Left colon (tissue), 2 donors: ENCODE measurements at regions not wholly inside any gene's neighbourhood (a gene's known extent, or its start where the extent isn't known, plus 50 kb on each side); places are given as distances from the start of the nearest gene placed in this dataset.
"Not testable (repeated sequence)": the region's sequence is repeated elsewhere in the genome, so short reads cannot be mapped to it uniquely, and the experiment has no call there.

Experiments used
- ATAC-seq: fragments of 200-7000 bp; cut with Tn5 transposase; one replicate; pipeline ENCODE4 v1.9.1; 2020; ENCODE audit warnings: mild to moderate bottlenecking, moderate library complexity
- DNase-seq, 2 donors: peaks; one replicate each; pipeline ENCODE4 v3.0.0-alpha.2; 2020
- intact Hi-C, 2 donors: fragments of 100-400 bp; cut with DNase I in 1 of 2; cut with micrococcal nuclease in 1 of 2; formaldehyde crosslinking; loops; one replicate each; pipeline versions ENCODE4 v1.11.2 to v1.14.0; 2022; cut with DNase I, micrococcal nuclease
- donor health status: DM: no; HTN: no; CAD: no.
- donor health status: DM: yes; HTN: yes; CAD: no.

DNA sequence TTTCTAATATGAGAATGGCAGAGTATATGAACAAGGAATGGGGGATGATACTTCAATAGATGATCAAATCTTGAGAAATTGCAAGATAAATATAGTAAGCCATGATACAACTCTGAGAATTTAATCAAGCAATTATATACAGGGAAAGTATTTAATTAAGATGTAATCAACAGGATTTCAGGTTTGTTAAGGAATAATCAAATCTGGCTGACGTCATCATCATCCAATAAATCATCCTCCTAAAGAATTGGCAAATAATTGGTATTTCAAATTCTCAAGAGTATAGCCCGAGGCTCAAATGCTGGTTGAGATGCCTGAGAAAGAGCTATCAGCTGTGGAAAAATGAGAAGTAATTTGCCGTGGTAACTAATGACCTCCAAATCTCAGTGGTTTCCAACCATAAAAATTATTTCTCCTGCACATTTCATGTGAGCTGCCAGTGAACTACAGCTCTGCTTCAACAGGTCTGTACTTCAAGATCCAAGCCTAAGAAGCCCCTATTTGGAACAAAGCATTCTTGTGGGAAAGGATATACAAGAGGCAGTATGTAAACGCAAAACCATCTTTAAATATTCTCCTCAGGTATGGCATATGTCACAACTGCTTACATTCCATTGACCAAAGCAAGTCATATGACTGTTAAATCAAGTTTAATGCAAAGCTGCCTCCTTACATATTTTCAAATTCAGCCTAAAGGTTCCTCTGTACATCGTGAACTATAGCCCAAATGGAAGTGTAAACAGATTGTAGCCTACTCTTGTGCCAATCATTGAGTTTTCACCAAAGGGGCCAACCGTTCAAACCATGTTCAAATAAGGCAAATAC is 503.0 kb downstream of the KIF20B start:
- no peak for ATAC-seq
- intact Hi-C loops: no loop called here

DNA sequence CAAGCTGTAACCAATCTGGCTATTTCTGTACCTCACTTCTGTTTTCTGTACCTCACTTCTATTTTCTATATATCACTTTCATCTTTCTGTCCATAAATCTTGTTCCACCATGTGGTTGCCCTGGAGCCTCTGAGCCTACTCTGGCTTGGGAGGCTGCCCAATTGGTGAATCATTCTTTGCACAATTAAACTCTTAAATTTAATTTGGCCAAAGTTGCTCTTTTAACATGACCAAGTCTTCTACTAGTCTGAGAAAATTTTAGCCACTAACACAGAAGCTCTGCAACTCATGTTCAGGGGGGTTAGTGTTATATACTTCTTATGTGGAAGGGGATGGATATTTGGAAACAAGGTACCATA is 503.5 kb downstream of the KIF20B start:
- ATAC-seq: no peak
- intact Hi-C loops: no loop called here
- no peak for DNase-seq

More for the DNA sequence above, 503.0 kb downstream of the KIF20B start:
- DNase-seq: no peak

DNA sequence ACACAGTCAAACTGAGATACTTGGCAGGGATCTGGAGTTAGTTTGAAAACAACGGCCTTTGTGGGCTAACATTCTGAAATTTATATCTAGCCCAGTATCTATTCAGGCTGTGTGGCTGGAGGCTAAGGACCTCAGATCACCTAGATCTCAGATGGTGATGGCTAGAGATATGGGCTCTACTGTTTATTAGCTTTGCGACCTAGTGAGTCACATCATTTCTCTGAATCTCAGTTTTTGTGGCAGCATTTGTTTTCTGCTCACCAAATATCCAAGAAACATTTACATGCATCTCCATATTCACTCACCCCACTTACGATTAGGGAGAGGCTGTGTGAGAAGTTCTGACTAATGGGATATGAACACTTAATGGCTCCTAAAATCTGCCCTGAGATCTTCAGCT is 503.9 kb downstream of the KIF20B start:
- ATAC-seq (no peak), DNase-seq (no peak)
- intact Hi-C loops: no loop called here

DNA sequence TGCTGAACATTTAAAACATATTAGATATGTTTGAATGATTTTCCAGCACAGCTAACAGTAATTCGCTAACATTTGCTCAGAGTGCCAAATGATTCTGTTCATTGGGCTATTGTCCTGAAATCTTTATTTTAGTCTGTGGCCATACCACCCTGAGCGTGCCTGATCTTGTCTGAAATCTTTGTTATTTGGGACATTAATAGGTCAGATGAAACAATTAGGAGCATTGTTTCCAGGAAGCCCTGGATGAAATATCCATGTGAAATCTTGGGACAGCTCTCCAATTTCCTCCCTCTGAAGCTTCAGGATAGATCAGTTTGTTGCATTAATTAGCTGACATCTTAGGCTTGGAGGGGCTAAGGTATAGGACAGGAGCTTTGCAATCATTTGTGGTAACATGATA is 512.0 kb downstream of the KIF20B start:
- intact Hi-C loops: no loop called here
- no peak for ATAC-seq

DNA sequence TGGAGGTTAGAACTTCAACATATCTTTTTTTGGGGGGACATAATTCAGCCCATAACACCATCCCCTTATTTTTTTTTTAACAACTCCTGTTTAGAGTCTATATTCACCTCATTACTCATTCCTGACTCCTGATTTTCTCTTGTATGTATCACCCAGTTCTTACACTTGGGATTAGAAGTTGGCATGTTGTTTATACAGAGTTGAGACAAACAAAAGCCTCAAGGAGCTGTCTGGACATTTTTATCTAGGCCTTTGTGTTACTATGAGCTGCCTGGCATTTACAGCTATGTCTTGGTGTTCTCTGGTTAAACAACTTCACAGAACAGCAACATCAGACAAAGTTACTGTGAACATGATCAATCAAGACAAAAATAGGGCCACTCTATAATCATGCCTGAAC is 517.5 kb downstream of the KIF20B start:
- ATAC-seq (no peak), DNase-seq (no peak)
- intact Hi-C loops: no loop called here

More for the DNA sequence above, 512.0 kb downstream of the KIF20B start:
- DNase-seq: no peak

DNA sequence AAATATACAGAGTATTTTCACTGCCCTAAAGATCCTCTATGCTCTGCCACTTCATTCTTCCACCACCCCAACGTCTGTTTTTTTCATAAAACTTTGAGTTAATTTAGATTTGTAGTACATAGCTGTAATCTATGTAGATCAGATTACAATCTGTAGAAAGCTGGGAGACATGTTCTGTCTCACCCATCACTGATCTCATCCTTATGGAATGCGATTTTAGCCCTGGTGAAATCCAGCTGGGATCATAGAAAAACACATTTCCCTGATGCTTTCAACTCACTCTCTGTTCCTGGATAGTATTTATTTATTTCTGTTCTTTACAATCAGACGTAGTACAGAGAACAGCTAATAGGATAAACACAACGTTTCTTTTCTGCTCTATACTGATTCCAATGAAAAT is 521.0 kb downstream of the KIF20B start:
- intact Hi-C loops: no loop called here
- no peak for DNase-seq
- ATAC-seq: no peak

DNA sequence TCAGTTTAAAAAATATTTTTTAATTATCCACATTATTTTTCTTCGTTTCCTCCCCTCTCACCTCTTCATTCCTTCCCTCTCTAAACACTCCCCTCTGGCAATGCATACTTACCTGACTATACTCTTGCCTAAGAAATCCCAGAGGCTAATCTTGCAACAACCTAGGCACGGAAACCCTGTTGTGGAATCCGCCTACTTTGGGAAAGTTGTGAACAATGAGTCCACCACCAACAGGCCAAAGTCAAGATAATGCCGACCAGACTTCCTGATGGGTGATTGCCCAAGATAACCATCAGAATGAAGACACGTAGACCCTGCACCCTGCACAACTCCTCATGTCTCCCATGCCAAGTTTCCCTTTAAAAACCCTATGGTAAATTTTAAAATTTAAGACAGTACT is 521.5 kb downstream of the KIF20B start:
- intact Hi-C loops: no loop called here
- ATAC-seq (no peak), DNase-seq (no peak)

DNA sequence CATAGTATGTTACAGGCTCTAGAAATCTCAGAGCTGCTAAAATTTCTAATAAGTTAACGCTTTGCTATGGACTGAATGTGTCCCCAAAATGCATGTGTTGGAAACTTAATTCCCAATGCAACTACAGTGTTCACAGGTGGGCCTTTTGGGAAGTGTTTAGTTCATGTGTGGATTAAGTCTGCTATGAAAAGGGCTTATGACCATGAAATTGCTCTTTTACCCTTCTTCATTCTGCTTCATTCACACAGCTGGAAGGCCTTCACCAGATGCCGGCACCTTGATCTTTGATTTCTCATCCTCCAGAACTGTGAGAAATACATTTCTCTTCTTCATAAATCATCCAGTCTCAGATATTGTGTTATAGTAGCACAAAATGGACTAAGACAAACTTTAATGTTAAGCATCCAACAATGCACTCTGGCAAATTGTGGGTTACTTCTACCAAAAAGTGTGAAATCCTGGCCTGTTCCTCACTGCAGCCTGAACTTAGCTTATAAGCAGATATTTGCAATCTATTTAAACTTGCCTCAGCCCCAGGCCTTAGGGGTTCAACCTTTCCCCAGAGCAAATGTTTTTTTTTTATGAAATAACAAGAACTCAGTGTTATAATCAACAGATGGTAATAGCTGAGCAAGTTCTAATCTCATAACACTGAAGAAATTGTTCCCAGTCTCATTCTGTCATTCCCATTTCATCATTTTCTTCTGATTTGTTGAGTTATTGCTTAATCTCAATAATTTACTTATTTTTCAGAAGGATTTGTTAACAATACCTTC is 523.6 kb downstream of the KIF20B start:
- ATAC-seq (no peak), DNase-seq (no peak)
- intact Hi-C loops: no loop called here

DNA sequence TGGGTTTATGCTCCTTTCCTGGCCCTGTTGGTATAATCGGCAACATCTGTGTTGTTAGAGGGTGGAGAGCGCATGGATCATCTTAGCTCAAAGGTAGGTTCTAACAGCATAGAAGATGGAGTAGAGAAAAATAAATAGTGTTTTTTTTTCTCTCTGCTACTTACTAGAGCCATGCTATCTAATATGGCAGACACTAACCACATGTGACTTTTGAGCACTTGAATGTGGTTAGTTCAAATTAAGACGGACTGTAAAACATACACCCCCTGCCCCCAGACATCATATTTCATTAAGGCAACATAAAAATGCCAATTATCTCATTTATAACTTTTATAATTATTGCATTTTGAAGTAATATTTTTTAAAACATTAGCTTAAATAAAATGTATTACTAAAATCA is 525.1 kb downstream of the KIF20B start:
- intact Hi-C loops: no loop called here
- ATAC-seq (no peak), DNase-seq (no peak)

DNA sequence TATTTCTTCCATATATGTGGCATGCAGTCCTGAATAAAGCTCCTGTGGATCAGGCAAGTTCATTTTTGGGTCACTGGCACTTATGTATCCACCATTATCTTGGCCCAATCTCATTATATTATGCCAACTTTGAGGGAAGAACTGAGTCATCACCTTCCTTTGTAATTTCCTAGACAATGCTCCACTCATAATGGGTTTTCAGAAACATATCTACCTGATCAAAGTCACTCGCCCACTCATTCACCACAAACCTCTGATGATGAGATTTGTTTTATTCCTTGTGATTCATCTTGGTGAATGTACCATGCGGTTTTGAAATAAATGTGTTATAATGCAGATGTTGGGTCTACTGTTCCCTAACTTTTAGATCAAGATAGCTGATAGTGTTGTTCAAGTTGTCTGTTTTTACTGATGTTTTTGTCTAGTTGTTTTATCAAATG is 525.8 kb downstream of the KIF20B start:
- intact Hi-C loops: no loop called here
- ATAC-seq (no peak), DNase-seq (no peak)

DNA sequence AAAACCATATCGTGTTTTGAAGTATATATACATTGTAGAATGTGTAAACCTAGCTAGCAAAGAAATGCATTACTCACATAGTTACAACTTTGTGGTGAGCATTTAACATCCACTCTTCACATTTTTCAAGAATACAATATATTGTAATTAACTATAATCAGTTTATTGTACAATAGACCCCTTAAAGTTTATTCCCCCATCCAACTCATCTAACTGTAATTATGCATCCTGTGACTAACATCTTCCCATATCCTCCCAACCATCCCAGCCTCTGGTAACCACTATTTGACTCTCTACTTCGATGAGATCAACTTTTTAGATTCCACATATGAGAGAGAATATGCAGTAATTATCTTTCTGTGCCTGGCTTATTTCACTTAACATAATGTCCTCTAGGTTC is 526.4 kb downstream of the KIF20B start:
- no peak for ATAC-seq
- intact Hi-C loops: no loop called here
- no peak for DNase-seq

DNA sequence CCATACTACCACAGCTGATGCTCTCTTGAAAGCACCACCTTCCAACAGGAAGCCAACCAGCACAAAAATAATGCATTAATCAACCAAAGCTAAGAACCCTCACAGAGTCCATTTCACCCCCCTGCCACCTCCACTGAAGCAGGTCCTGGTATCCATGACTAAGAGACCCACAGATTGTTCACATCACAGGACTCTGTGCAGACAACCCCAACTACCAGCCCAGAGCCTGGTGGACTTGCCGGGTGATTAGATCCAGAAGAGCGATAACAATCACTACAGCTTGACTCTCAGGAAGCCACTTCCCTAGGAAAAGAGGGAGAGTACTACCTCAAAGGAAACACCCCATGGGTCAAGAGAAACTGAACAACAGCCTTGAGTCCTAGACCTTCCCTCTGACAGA is 528.1 kb downstream of the KIF20B start:
- ATAC-seq (no peak), DNase-seq (no peak)
- intact Hi-C loops: no loop called here

DNA sequence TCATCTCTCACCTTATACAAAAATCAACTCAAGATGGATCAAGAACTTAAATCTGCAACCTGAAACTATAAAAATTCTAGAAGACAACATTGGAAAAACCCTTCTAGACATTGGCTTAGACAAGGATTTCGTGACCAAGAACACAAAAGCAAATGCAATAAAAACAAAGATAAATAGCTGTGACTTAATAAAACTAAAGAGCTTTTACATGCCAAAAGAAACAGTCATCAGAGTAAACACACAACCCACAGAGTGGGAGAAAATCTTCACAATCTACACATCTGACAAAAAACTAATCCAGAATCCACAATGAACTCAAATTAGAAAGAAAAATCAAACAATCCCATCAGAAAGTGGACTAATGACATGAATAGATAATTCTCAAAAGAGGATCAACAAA is 532.4 kb downstream of the KIF20B start:
- DNase-seq, intact Hi-C loops, ATAC-seq: not testable (repeated sequence)

DNA sequence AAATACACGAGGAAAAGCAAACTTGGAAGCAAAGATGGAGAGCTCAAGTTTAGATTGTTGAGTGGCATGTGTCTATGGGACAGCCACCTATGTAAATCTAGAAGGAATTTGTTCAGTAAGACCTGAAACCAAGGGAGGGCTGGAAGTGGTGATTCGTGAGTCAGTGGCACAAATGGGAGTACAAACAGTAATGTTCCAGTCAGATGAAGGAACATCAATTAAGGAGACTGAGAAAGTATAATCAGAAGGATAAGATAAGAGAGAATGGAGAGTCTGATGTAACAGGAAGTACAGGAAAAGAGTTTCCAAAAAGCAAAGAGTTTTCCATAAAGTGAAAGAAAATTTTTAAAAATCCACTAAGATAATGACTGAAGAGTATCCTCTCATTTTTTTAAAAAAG is 544.2 kb downstream of the KIF20B start:
- DNase-seq (no peak), ATAC-seq (no peak)
- intact Hi-C loops: no loop called here

DNA sequence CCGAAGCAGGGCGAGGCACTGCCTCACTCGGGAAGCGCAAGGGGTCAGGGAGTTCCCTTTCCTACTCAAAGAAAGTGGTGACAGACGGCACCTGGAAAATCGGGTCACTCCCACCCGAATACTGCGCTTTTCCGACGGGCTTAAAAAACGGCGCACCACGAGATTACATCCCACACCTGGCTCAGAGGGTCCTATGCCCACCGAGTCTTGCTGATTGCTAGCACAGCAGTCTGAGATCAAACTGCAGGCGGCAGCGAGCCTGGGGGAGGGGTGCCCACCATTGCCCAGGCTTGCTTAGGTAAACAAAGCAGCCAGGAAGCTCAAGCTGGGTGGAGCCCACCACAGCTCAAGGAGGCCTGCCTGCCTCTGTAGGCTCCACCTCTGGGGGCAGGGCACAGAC is 549.4 kb downstream of the KIF20B start:
- ATAC-seq, DNase-seq, intact Hi-C loops: not testable (repeated sequence)

DNA sequence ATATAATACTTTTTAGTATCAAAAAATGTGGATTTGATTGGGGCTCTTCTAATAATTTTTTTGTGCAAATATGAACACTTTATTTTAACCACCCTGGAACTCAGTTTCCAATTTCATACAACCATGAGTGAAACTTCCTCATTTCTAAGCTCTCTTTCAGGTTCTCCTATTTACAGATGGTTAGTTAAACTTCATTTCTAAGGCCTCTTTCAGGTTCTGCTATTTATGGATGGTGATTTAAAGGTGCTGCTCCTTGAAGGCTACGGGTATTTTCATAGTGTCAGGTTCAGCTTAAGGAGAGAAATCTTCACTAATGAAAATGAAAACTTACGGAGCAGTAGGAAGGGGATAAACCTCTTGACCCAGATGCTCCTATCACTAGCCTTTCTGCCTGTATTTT is 568.3 kb downstream of the KIF20B start:
- intact Hi-C loops: no loop called here
- DNase-seq: no peak
- ATAC-seq: no peak

DNA sequence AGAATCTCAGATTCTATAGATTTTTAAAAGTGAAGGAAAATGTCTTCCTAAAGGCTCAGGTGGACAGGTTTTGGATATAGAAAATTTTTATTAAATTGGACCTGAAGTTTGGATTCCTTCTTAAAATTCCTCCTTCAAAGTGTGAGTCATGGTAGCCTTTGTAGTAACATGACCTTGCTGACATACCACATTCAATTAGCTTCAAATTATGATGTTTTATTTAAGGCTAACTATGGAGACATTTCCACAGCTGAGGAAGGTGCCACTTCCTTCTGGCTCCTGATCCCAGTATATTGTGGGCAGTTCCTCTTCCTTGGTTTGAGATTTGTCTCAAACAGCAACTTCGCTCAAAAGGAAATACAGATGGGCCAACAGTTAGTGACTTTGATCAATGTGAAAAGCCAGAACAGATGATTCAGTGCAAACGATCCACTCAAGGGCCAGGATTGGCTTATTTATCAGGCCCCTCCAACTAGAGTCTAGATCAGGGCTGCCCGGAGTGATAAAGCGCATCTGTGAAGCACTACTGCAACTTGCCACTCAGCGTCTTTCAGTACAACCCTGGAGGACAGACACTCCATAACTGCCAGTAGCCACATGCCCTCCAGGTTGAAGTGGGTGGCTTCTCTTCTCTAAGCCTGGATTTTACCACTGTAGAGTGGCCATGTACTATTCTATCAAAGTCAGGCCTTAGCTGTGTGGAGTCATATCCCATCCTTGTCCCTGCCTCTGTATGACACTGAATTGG is 573.5 kb downstream of the KIF20B start:
- DNase-seq (no peak), ATAC-seq (no peak)
- intact Hi-C loops: no loop called here

DNA sequence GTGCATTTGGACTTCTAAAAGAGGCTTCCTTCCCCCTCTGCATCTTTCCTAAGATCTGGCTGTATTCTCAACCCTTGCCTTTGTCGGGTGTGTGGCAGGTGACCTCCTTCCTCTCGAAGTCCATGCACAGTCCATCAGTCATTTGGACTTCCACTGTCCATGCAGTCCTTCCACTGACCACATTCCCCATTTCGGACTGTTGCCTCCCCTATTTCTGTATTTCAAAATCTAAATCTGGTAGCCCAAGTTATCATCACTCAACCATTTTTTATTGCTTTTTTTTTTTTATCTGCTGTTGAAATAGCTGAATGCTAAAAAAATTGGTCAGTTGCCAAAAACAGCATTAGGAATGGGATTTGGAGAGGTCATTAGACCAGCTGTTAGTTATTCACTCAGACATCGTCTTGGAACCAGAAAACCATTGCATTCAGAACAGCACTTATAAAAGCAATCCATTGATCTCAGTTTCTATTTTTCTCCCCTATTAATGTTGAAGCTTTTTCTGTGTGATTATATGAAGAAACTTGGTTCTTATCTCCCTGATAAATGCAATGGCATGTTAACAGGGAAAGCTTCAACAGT is 575.6 kb downstream of the KIF20B start:
- ATAC-seq: no peak
- no peak for DNase-seq
- intact Hi-C loops: no loop called here

DNA sequence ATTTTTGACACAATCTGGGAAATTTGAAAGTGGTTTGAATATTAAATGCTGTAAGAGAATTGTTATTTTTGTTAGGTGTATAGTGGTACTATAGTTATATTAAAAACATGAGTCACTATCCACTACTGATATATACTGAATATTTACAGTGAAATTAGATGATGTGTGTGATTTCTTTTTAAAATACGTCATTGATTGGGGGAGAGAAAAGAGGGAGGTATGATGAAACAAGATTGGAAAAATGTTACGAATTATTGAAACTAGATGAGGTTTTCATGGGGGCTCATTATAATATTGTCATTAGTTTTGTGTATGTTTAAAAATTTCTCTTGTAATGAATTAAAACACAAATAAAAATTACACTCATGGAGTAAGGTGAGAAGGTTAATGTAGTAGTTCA is 571.4 kb downstream of the HTR7 start:
- intact Hi-C loops: no loop called here
- ATAC-seq: no peak
- DNase-seq: no peak
